B cell (primary cell): ENCODE measurements at regions not wholly inside any gene's neighbourhood (a gene's known extent, or its start where the extent isn't known, plus 50 kb on each side); places are given as distances from the start of the nearest gene placed in this dataset.

Experiments
- ATAC-seq: fragments of 200-7000 bp; cut with Tn5 transposase; one replicate; pipeline ENCODE4 v1.10.0; 2021; ENCODE audit warnings: low read depth, mild to moderate bottlenecking, moderate number of reproducible peaks, moderate library complexity
- CTCF ChIA-PET: fragments of 350-600 bp; sonication (Branson Sonifier 250); formaldehyde crosslinking; loops from one replicate; lab custom pipeline; 2021; ENCODE audit warnings: antibody characterized with exemption, inconsistent platforms; lab: Charles Lee
- POLR2A ChIA-PET: fragments of 350-600 bp; sonication (Branson Sonifier 250); formaldehyde crosslinking; loops from one replicate; lab custom pipeline; 2021; ENCODE audit warnings: antibody characterized with exemption; lab: Charles Lee
- DNase-seq: peaks from one replicate; pipeline ENCODE4 v3.0.0; 2013
- H2AFZ ChIP-seq: 2 replicates; pipeline ENCODE4 v1.6.1; 2012; ENCODE audit warnings: mild to moderate bottlenecking, low read depth, low read length; ENCODE audit not compliant: insufficient read depth, poor library complexity, severe bottlenecking
- H3K27ac ChIP-seq, 2 donors: 1 replicate in 1 of 2; 2 replicates in 1 of 2; pipeline ENCODE4 v1.5.1; 2012 to 2013; ENCODE audit warnings: low read length in 2 of 2, mild to moderate bottlenecking in 2 of 2, moderate library complexity in 1 of 2
- H3K27me3 ChIP-seq, 4 experiments: fragments of 200-600 bp in 1 of 4; sonication (generic) in 1 of 4; replicated peaks in 1 of 4; 1 replicate in 2 of 4; 2 replicates in 2 of 4; pipeline versions ENCODE4 v1.6.1 to v1.7.0; 2013 to 2016; ENCODE audit warnings: low read length in 3 of 4, mild to moderate bottlenecking in 2 of 4, mixed read lengths in 1 of 4, moderate library complexity in 1 of 4; ENCODE audit not compliant: insufficient read depth in 4 of 4, control insufficient read depth in 3 of 4; ENCODE audit errors: control extremely low read depth in 1 of 4
- H3K36me3 ChIP-seq, 2 experiments: replicated peaks in 1 of 2; 1 replicate in 1 of 2; 2 replicates in 1 of 2; pipeline versions ENCODE4 v1.6.1 to v1.7.1; 2013; ENCODE audit warnings: low read length in 1 of 2; ENCODE audit not compliant: insufficient read depth in 2 of 2, control insufficient read depth in 1 of 2; ENCODE audit errors: control extremely low read depth in 1 of 2, extremely low read depth in 1 of 2
- H3K4me1 ChIP-seq, 2 donors: fragments of 200-600 bp in 1 of 2; sonication (generic) in 1 of 2; 1 replicate in 1 of 2; 2 replicates in 1 of 2; pipeline versions ENCODE4 v1.5.1 to v1.6.1; 2013 to 2017; ENCODE audit warnings: low read length in 2 of 2; ENCODE audit not compliant: control insufficient read depth in 2 of 2, insufficient read depth in 2 of 2
- H3K4me2 ChIP-seq: replicated peaks from 2 replicates; pipeline ENCODE3; 2012; ENCODE audit warnings: mild to moderate bottlenecking, low read depth, low read length; ENCODE audit not compliant: poor library complexity, severe bottlenecking
- H3K4me3 ChIP-seq, 5 experiments: fragments of 200-600 bp in 1 of 5; sonication (generic) in 1 of 5; 1 replicate in 3 of 5; 2 replicates in 2 of 5; pipeline versions ENCODE4 v1.5.1 to v1.7.0; 2011 to 2016; ENCODE audit warnings: low read length in 4 of 5, mild to moderate bottlenecking in 4 of 5, low read depth in 2 of 5, control low read depth in 1 of 5, moderate library complexity in 1 of 5; ENCODE audit not compliant: insufficient read depth in 1 of 5; ENCODE audit errors: control extremely low read depth in 1 of 5, extremely low read depth in 1 of 5
- H3K79me2 ChIP-seq: fragments of 200-600 bp; sonication (generic); one replicate; pipeline ENCODE4 v1.6.0; 2016; ENCODE audit warnings: low read length; ENCODE audit not compliant: control insufficient read depth, insufficient read depth
- H3K9ac ChIP-seq: fragments of 200-600 bp; sonication (generic); 2 replicates; pipeline ENCODE4 v1.6.1; 2017; ENCODE audit warnings: mild to moderate bottlenecking, low read length, moderate library complexity
- H3K9me3 ChIP-seq, 3 donors: one replicate each; pipeline versions ENCODE4 v1.6.1 to v1.7.1; 2013; ENCODE audit warnings: low read length in 2 of 3; ENCODE audit not compliant: control insufficient read depth in 2 of 3, insufficient read depth in 1 of 3; ENCODE audit errors: control extremely low read depth in 1 of 3
- H4K20me1 ChIP-seq: 2 replicates; pipeline ENCODE4 v1.6.0; 2012; ENCODE audit warnings: mild to moderate bottlenecking, low read length; ENCODE audit not compliant: insufficient read depth, control insufficient read depth, poor library complexity, severe bottlenecking
- H3K27ac Mint-ChIP-seq: one replicate; pipeline ENCODE4 v1.8.0; 2021; ENCODE audit warnings: mixed read lengths
- H3K27me3 Mint-ChIP-seq: one replicate; pipeline ENCODE4 v1.8.0; 2021; ENCODE audit warnings: mixed read lengths
- H3K4me1 Mint-ChIP-seq: one replicate; pipeline ENCODE4 v1.8.0; 2021; ENCODE audit warnings: mixed read lengths
- H3K4me3 Mint-ChIP-seq: one replicate; pipeline ENCODE4 v1.8.0; 2021; ENCODE audit warnings: mixed read lengths
- H3K9me3 Mint-ChIP-seq: one replicate; pipeline ENCODE4 v1.8.0; 2022; ENCODE audit warnings: mixed read lengths; ENCODE audit not compliant: insufficient read depth
- EZH2 ChIP-seq: IDR thresholded peaks from 2 replicates; pipeline ENCODE4 v1.6.1; 2012; ENCODE audit warnings: borderline replicate concordance, low read depth, mild to moderate bottlenecking, moderate library complexity, low read length; ENCODE audit not compliant: insufficient read depth, poor library complexity, severe bottlenecking
- WGBS: methylation state at CpG from one replicate; pipeline ENCODE4 v1.1.5; 2013; ENCODE audit warnings: missing lambda C conversion rate; ENCODE audit not compliant: insufficient coverage; 5-methylcytosine and 5-hydroxymethylcytosine counted together
- intact Hi-C: fragments of 100-400 bp; cut with micrococcal nuclease; formaldehyde crosslinking; loops from one replicate; pipeline ENCODE4 v1.10.0; 2022
- TF ChIP-seq, protein P1 (sequence below): fragments of 200-600 bp; IDR thresholded peaks from one replicate; pipeline ENCODE4 v1.8.0; 2022; ENCODE audit warnings: antibody characterized with exemption, mild to moderate bottlenecking

DNA sequence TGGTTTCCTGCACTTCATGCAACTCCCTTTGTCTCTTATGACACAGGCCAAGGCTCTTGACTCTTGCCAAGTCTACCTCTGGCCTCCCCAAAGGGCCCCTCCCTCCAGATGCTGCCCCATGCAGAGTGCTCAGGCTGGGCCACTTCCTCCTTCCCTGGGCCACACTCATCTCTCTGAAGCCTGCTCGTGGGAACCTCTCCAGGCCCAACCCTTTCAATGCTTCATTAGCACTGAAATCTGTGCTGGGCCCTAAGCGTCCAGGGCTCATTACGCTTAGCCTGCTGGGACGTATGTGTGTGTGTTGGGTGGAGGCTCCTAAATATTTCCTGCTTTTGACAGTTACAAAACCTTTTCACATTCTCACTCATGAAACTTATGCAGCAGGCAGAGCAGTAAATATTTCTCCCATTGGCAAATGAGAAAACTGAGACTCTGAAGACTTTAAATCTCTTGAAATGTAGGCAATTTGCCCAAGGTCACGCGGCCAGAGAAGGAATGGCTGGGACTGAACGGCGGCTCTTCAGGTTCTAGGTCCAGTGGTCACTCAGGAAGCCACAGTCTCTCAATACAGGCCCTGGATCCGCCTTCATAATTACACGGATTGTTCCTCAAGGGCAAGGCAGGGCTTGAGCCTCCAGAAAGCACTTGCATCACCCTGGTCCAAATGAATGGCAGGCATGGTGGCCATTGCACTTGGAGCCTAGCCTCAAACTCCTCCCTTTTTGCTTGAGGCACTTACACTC lies 241.7 kb upstream of the HES1 start:
- ATAC-seq (no peak), DNase-seq (no peak)
- Histone ChIP-seq H3K4me3 (no peak overlapping the region), H3K27me3 (peaks cover 0 to 3% (median 0%) of the 10 kb centered on the region in 4 experiments), H3K79me2 (no peaks in the 10 kb centered on the region), H3K9ac (no peak overlapping the region), H3K4me1 (peaks cover 4 to 5% of the 10 kb centered on the region in 2 donors), H4K20me1 (no peaks in the 10 kb centered on the region), H2AFZ (no peak overlapping the region), H3K27ac (no peak overlapping the region), H3K9me3 (no peaks in the 10 kb centered on the region), H3K4me2 (no peak overlapping the region), H3K36me3 (no peaks in the 10 kb centered on the region)
- ChIA-PET CTCF (no interaction called here), POLR2A (no interaction called here)
- no peak for TF ChIP-seq EZH2
- TF ChIP-seq, protein P1, sequence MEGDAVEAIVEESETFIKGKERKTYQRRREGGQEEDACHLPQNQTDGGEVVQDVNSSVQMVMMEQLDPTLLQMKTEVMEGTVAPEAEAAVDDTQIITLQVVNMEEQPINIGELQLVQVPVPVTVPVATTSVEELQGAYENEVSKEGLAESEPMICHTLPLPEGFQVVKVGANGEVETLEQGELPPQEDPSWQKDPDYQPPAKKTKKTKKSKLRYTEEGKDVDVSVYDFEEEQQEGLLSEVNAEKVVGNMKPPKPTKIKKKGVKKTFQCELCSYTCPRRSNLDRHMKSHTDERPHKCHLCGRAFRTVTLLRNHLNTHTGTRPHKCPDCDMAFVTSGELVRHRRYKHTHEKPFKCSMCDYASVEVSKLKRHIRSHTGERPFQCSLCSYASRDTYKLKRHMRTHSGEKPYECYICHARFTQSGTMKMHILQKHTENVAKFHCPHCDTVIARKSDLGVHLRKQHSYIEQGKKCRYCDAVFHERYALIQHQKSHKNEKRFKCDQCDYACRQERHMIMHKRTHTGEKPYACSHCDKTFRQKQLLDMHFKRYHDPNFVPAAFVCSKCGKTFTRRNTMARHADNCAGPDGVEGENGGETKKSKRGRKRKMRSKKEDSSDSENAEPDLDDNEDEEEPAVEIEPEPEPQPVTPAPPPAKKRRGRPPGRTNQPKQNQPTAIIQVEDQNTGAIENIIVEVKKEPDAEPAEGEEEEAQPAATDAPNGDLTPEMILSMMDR: no peak
- intact Hi-C loops: no loop called here
- H3K4me3 Mint-ChIP-seq: no peak overlapping the region
- H3K9me3 Mint-ChIP-seq: no peaks in the 10 kb centered on the region
- 97% methylated on average over 6 of the region's 10 CpGs for WGBS
- peaks cover 16% of the 10 kb centered on the region for H3K4me1 Mint-ChIP-seq
- no peaks in the 10 kb centered on the region for H3K27me3 Mint-ChIP-seq
- no peak overlapping the region for H3K27ac Mint-ChIP-seq

DNA sequence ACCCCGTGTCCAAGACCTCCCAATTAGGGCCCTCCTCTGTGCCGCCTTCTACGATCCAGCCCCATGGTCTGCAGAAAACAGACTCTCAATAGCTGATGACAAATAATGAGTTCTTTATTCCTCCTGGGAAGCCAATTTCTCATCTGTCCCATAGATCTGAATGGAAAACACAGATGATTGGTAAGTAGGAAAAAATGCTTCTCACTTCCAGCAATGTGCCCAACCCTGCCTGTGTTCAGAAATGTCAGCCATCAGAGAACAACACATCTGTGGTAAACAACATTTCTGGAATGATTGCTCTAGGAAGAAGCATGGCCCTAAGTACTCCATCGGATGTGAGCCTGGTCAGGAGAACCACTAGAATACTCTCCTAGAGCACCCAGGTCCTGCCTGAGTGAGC lies 240.5 kb upstream of the HES1 start:
- ChIA-PET POLR2A (no interaction called here), CTCF (no interaction called here)
- Mint-ChIP-seq H3K27me3 (no peaks in the 10 kb centered on the region), H3K27ac (no peak overlapping the region), H3K9me3 (no peaks in the 10 kb centered on the region), H3K4me3 (no peak overlapping the region), H3K4me1 (peaks cover 16% of the 10 kb centered on the region)
- H3K27ac ChIP-seq: no peak overlapping the region
- 82% methylated on average over 2 of the region's 4 CpGs for WGBS
- DNase-seq (no peak), ATAC-seq (no peak)
- intact Hi-C loops: no loop called here
- TF ChIP-seq, protein P1: no peak
- TF ChIP-seq EZH2: no peak
- H4K20me1 ChIP-seq: no peaks in the 10 kb centered on the region
- no peak overlapping the region for H3K4me3 ChIP-seq
- H3K36me3 ChIP-seq: no peaks in the 10 kb centered on the region
- H3K9ac ChIP-seq: no peak overlapping the region
- H2AFZ ChIP-seq: no peak overlapping the region
- peaks cover 0 to 3% (median 0%) of the 10 kb centered on the region in 4 experiments for H3K27me3 ChIP-seq
- H3K9me3 ChIP-seq: no peaks in the 10 kb centered on the region
- peaks cover 4 to 5% of the 10 kb centered on the region in 2 donors for H3K4me1 ChIP-seq
- H3K4me2 ChIP-seq: no peak overlapping the region
- H3K79me2 ChIP-seq: no peaks in the 10 kb centered on the region
